SK-N-SH (cell line): ENCODE measurements at regions not wholly inside any gene's neighbourhood (a gene's known extent, or its start where the extent isn't known, plus 50 kb on each side); places are given as distances from the start of the nearest gene placed in this dataset.
"Not testable (repeated sequence)": the region's sequence is repeated elsewhere in the genome, so short reads cannot be mapped to it uniquely, and the experiment has no call there.

Experiments
- CTCF ChIA-PET: fragments of 300-600, 350-600 bp; formaldehyde crosslinking; extraction: SDS; loops from one replicate; lab custom pipeline; 2021; lab: Yijun Ruan, JAX
- POLR2A ChIA-PET: fragments of 350-600 bp; sonication (Branson Sonifier 250); formaldehyde crosslinking; extraction: SDS; loops from one replicate; lab custom pipeline; 2020; ENCODE audit warnings: antibody characterized with exemption, inconsistent platforms; lab: Yijun Ruan, JAX
- DNase-seq: peaks from one replicate; pipeline ENCODE4 v3.0.0; 2012
- H2AFZ ChIP-seq: fragments of 200-600 bp; sonication (generic); 2 replicates; pipeline ENCODE4 v1.8.1; 2016; ENCODE audit warnings: antibody characterized with exemption, mild to moderate bottlenecking, low read depth
- H3F3A ChIP-seq: fragments of 200-600 bp; sonication (generic); replicated peaks from 2 replicates; pipeline ENCODE3; 2016; ENCODE audit warnings: antibody characterized with exemption, mild to moderate bottlenecking; ENCODE audit not compliant: insufficient read depth
- H3K27ac ChIP-seq, 2 experiments: fragments of 200-500 bp in 1 of 2; fragments of 200-600 bp in 1 of 2; sonication (Bioruptor generic) in 1 of 2; sonication (generic), shearing (Covaris generic) in 1 of 2; 2 replicates each; pipeline versions ENCODE4 v1.5.1 to v1.6.1; 2014 to 2016; ENCODE audit warnings: low read depth in 2 of 2, inconsistent platforms in 1 of 2, low read length in 1 of 2, mild to moderate bottlenecking in 1 of 2, mixed read lengths in 1 of 2
- H3K27me3 ChIP-seq: fragments of 200-600 bp; sonication (generic), shearing (Covaris generic); 2 replicates; pipeline ENCODE4 v1.6.1; 2016; ENCODE audit warnings: mixed run types; ENCODE audit not compliant: insufficient read depth
- H3K36me3 ChIP-seq, 2 experiments: fragments of 200-500 bp in 1 of 2; fragments of 200-600 bp in 1 of 2; sonication (Bioruptor generic) in 1 of 2; sonication (generic) in 1 of 2; replicated peaks in 1 of 2; 2 replicates each; pipeline versions ENCODE3 to v1.5.1; 2014 to 2016; ENCODE audit warnings: low read length in 1 of 2, mild to moderate bottlenecking in 1 of 2; ENCODE audit not compliant: insufficient read depth in 2 of 2, control insufficient read depth in 1 of 2
- H3K4me1 ChIP-seq, 2 experiments: fragments of 200-500 bp in 1 of 2; fragments of 200-600 bp in 1 of 2; sonication (Bioruptor generic) in 1 of 2; sonication (generic), shearing (Covaris generic) in 1 of 2; 2 replicates each; pipeline versions ENCODE4 v1.5.1 to v1.6.1; 2014 to 2016; ENCODE audit warnings: low read depth in 1 of 2, low read length in 1 of 2, mixed run types in 1 of 2; ENCODE audit not compliant: insufficient read depth in 2 of 2, control insufficient read depth in 1 of 2
- H3K4me2 ChIP-seq: fragments of 200-600 bp; sonication (generic), shearing (Covaris generic); 2 replicates; pipeline ENCODE4 v1.6.1; 2017; ENCODE audit warnings: mixed run types
- H3K4me3 ChIP-seq, 2 experiments: fragments of 200-500 bp in 1 of 2; fragments of 200-600 bp in 1 of 2; sonication (Bioruptor generic) in 1 of 2; sonication (generic), shearing (Covaris generic) in 1 of 2; 2 replicates each; pipeline versions ENCODE4 v1.5.1 to v1.8.1; 2014 to 2016; ENCODE audit warnings: low read depth in 2 of 2, inconsistent platforms in 1 of 2, low read length in 1 of 2, mild to moderate bottlenecking in 1 of 2, mixed read lengths in 1 of 2, moderate library complexity in 1 of 2
- H3K79me2 ChIP-seq: fragments of 200-600 bp; sonication (generic); 2 replicates; pipeline ENCODE4 v1.8.1; 2017; ENCODE audit warnings: mild to moderate bottlenecking; ENCODE audit not compliant: insufficient read depth
- H3K9ac ChIP-seq: fragments of 200-600 bp; sonication (generic); 2 replicates; pipeline ENCODE4 v1.6.1; 2017; ENCODE audit warnings: mixed run types
- H3K9me2 ChIP-seq: fragments of 200-600 bp; sonication (generic); 2 replicates; pipeline ENCODE4 v1.6.1; 2017; ENCODE audit warnings: mixed run types
- H3K9me3 ChIP-seq: fragments of 200-600 bp; sonication (generic); 2 replicates; pipeline ENCODE4 v1.6.1; 2017; ENCODE audit warnings: mixed run types, mild to moderate bottlenecking, moderate library complexity
- H4K20me1 ChIP-seq: fragments of 200-600 bp; sonication (generic); 2 replicates; pipeline ENCODE4 v1.6.1; 2017; ENCODE audit warnings: mild to moderate bottlenecking, mixed run types; ENCODE audit not compliant: insufficient read depth
- FOXJ3 ChIP-seq: sonication (generic); formaldehyde crosslinking; IDR thresholded peaks from 2 replicates; pipeline ENCODE4 v1.5.1; 2020; ENCODE audit warnings: mild to moderate bottlenecking, missing genetic modification reagents
- FOXM1 ChIP-seq: IDR thresholded peaks from 2 replicates; pipeline ENCODE4 v1.4.0; 2012; ENCODE audit warnings: low read depth, mild to moderate bottlenecking
- GABPA ChIP-seq: IDR thresholded peaks from 2 replicates; pipeline ENCODE4 v1.4.0; 2012; ENCODE audit warnings: low read depth, mild to moderate bottlenecking
- GATA2 ChIP-seq: sonication (generic); formaldehyde crosslinking; IDR thresholded peaks from 2 replicates; pipeline ENCODE4 v1.5.0; 2020; ENCODE audit warnings: mild to moderate bottlenecking, missing genetic modification reagents
- IRF3 ChIP-seq: fragments of 150-350 bp; IDR thresholded peaks from 2 replicates; pipeline ENCODE4 v1.6.1; 2016; ENCODE audit warnings: mild to moderate bottlenecking, low read depth, low read length
- JUND ChIP-seq: IDR thresholded peaks from 2 replicates; pipeline ENCODE4 v1.4.0; 2012
- MAX ChIP-seq: IDR thresholded peaks from 2 replicates; pipeline ENCODE4 v1.4.0; 2012; ENCODE audit warnings: low read depth
- NRF1 ChIP-seq: IDR thresholded peaks from 2 replicates; pipeline ENCODE4 v1.6.1; 2012; ENCODE audit warnings: low read depth, mild to moderate bottlenecking, low read length
- POLR2AphosphoS5 ChIP-seq: IDR thresholded peaks from 2 replicates; pipeline ENCODE4 v1.6.1; 2012; ENCODE audit warnings: low read depth, low read length
- REST ChIP-seq: IDR thresholded peaks from 2 replicates; pipeline ENCODE4 v1.6.1; 2012; ENCODE audit warnings: mild to moderate bottlenecking, low read depth, low read length, moderate library complexity
- SMC3 ChIP-seq: IDR thresholded peaks from 2 replicates; pipeline ENCODE4 v1.6.1; 2012; ENCODE audit warnings: low read depth, low read length, improper control_type of control experiment
- TAF1 ChIP-seq: IDR thresholded peaks from 2 replicates; pipeline ENCODE4 v1.6.1; 2012; ENCODE audit warnings: low read depth, mild to moderate bottlenecking, low read length, moderate library complexity, borderline replicate concordance
- TEAD4 ChIP-seq: IDR thresholded peaks from 2 replicates; pipeline ENCODE4 v1.4.0; 2012; ENCODE audit warnings: mild to moderate bottlenecking, borderline replicate concordance; ENCODE audit not compliant: insufficient read depth
- USF2 ChIP-seq: fragments of 150-350 bp; IDR thresholded peaks from 2 replicates; pipeline ENCODE4 v1.6.1; 2017; ENCODE audit warnings: antibody characterized with exemption, low read length, low read depth, borderline replicate concordance
- ZBTB33 ChIP-seq: IDR thresholded peaks from 2 replicates; pipeline ENCODE4 v1.4.0; 2012; ENCODE audit warnings: low read depth, borderline replicate concordance
- WGBS: methylation state at CpG from one replicate; pipeline ENCODE4 v1.1.6; 2017; ENCODE audit warnings: low lambda C conversion rate; 5-methylcytosine and 5-hydroxymethylcytosine counted together

GRCh38 chr16:63129411-63130125, 1093.3 kb upstream of the CDH8 start (continued):
- TF ChIP-seq USF2 = no peak
- no peak for TF ChIP-seq FOXM1
- no peak for TF ChIP-seq POLR2AphosphoS5
- no peak for TF ChIP-seq TEAD4
- TF ChIP-seq JUND = no peak
- no peak for TF ChIP-seq GABPA
- no peak for TF ChIP-seq REST
- TF ChIP-seq FOXJ3 (CRISPR knock-in tag) = no peak
- no peak for TF ChIP-seq MAX
- no peak for TF ChIP-seq NRF1
- no peak for TF ChIP-seq TAF1

GRCh38 chr16:63119905-63120304, 1083.7 kb upstream of the CDH8 start:
- H3K79me2 ChIP-seq, H3K36me3 ChIP-seq, POLR2A ChIA-PET, H3K9me3 ChIP-seq, DNase-seq, H3K4me3 ChIP-seq, H2AFZ ChIP-seq, H3K9me2 ChIP-seq, H4K20me1 ChIP-seq, H3F3A ChIP-seq, H3K27ac ChIP-seq, H3K9ac ChIP-seq, H3K4me2 ChIP-seq, H3K4me1 ChIP-seq, H3K27me3 ChIP-seq, CTCF ChIA-PET: not testable (repeated sequence)
- WGBS = 76% methylated on average over 21 of the region's 23 CpGs

GRCh38 chr16:63100082-63100481, 1063.8 kb upstream of the CDH8 start:
- H3K4me3 ChIP-seq = no peak overlapping the region
- H3F3A ChIP-seq = no peaks in the 10 kb centered on the region
- 63% methylated on average over 2 of the region's 2 CpGs for WGBS
- no peak for DNase-seq
- no peaks in the 10 kb centered on the region for H3K36me3 ChIP-seq
- TF ChIP-seq ZBTB33 (no peak), IRF3 (no peak), GATA2 (CRISPR knock-in tag) (no peak), TEAD4 (no peak), SMC3 (no peak), FOXJ3 (CRISPR knock-in tag) (no peak)
- TF ChIP-seq, all 33 proteins: peak for 0
- H3K9me3 ChIP-seq = no peaks in the 10 kb centered on the region
- H3K4me2 ChIP-seq = no peak overlapping the region
- ChIA-PET POLR2A (no interaction called here), CTCF (no interaction called here)
- no peaks in the 10 kb centered on the region for H3K9me2 ChIP-seq
- H3K27ac ChIP-seq = no peak overlapping the region
- H3K27me3 ChIP-seq = no peaks in the 10 kb centered on the region
- H4K20me1 ChIP-seq = no peaks in the 10 kb centered on the region
- no peak overlapping the region for H2AFZ ChIP-seq
- no peaks in the 10 kb centered on the region for H3K4me1 ChIP-seq
- H3K9ac ChIP-seq = no peak overlapping the region
- no peaks in the 10 kb centered on the region for H3K79me2 ChIP-seq
